Inferior parietal cortex (tissue), 1 donor: ENCODE measurements at regions not wholly inside any gene's neighbourhood (a gene's known extent, or its start where the extent isn't known, plus 50 kb on each side); places are given as distances from the start of the nearest gene placed in this dataset.

Experiments used
- DNase-seq: peaks from one replicate; pipeline ENCODE4 v3.0.0-alpha.2; 2016; ENCODE audit errors: extremely low spot score

- no peak for DNase-seq
These were observed 292.9 kb upstream of the AMELY start for GRCh38 chrY:7204456-7204855.

- no peak for DNase-seq
These were observed 271.0 kb upstream of the AMELY start for GRCh38 chrY:7182591-7182990.

GRCh38 chrY:7177631-7178030 lies 266.1 kb upstream of the AMELY start:
- DNase-seq, result no peak

- no peak for DNase-seq
These were observed 257.9 kb upstream of the AMELY start for GRCh38 chrY:7169475-7169874.

GRCh38 chrY:7141477-7141876 lies 229.9 kb upstream of the AMELY start:
- no peak for DNase-seq
